ENCODE measurements at regions not wholly inside any gene's neighbourhood (a gene's known extent, or its start where the extent isn't known, plus 50 kb on each side); places are given as distances from the start of the nearest gene placed in this dataset.

GRCh38 chr2:55101466-55101865, 51.2 kb upstream of the RTN4 start:
- ChIA-PET CTCF (interaction anchor here (0.7 kb wide), 1 partner anchor 90 kb away, joined by 3 read pairs; no protein-coding TSS in a partner anchor), POLR2A (interaction anchor here (0.6 to 3.4 kb wide), 9 partner anchors 8 to 1457 kb away, joined by 3 to 22 read pairs (median 4); partner anchors contain the start of gene RTN4)
- H3K4me1 Mint-ChIP-seq (ENCODE audit: insufficient read depth, unreplicated experiment) = peaks cover 36% of the 10 kb centered on the region
- H3K27me3 Mint-ChIP-seq (ENCODE audit: insufficient read depth, unreplicated experiment) = no peaks in the 10 kb centered on the region
- BruUV-seq (replicated peaks) = no TSS peak
- no peak for TF ChIP-seq CTCF (IDR thresholded peaks at IDR 0.05; ENCODE audit: unreplicated experiment)
- intact Hi-C loops (cut with micrococcal nuclease) = no loop called here
- peak overlapping the region; percentile 70 for H3K27ac Mint-ChIP-seq (ENCODE audit: low read depth, unreplicated experiment)
- H3K36me3 Mint-ChIP-seq (ENCODE audit: insufficient read depth, unreplicated experiment) = no peaks in the 10 kb centered on the region
- H3K9me3 Mint-ChIP-seq (ENCODE audit: unreplicated experiment) = no peaks in the 10 kb centered on the region
- DNase-seq (ENCODE audit: unreplicated experiment) = no peak
- no peak overlapping the region for H3K4me3 Mint-ChIP-seq (ENCODE audit: unreplicated experiment)

- no peaks in the 10 kb centered on the region for H3K9me3 Mint-ChIP-seq (ENCODE audit: unreplicated experiment)
- ChIA-PET POLR2A (interaction anchor here (0.6 to 3.4 kb wide), 8 partner anchors 9 to 124 kb away, joined by 3 to 22 read pairs (median 4); partner anchors contain the start of gene RTN4), CTCF (no interaction called here)
- DNase-seq (ENCODE audit: unreplicated experiment) = peak; percentile 55
- intact Hi-C loops (cut with micrococcal nuclease) = loop anchor here (1.0 kb wide), 1 partner anchor 50 kb away; the partner anchor contains the start of gene RTN4
- TF ChIP-seq CTCF (IDR thresholded peaks at IDR 0.05; ENCODE audit: unreplicated experiment) = no peak
- peak overlapping the region; percentile 89 for H3K27ac Mint-ChIP-seq (ENCODE audit: low read depth, unreplicated experiment)
- no peak overlapping the region for H3K4me3 Mint-ChIP-seq (ENCODE audit: unreplicated experiment)
- peaks cover 26% of the 10 kb centered on the region for H3K4me1 Mint-ChIP-seq (ENCODE audit: insufficient read depth, unreplicated experiment)
- H3K36me3 Mint-ChIP-seq (ENCODE audit: insufficient read depth, unreplicated experiment) = no peaks in the 10 kb centered on the region
- H3K27me3 Mint-ChIP-seq (ENCODE audit: insufficient read depth, unreplicated experiment) = no peaks in the 10 kb centered on the region
- TSS peak; percentile 82 for BruUV-seq (replicated peaks)
These were observed 49.9 kb upstream of the RTN4 start for GRCh38 chr2:55099878-55100820.

All from MCF 10A (cell line).